Immature natural killer cell (primary cell): ENCODE measurements at regions not wholly inside any gene's neighbourhood (a gene's known extent, or its start where the extent isn't known, plus 50 kb on each side); places are given as distances from the start of the nearest gene placed in this dataset.

ENCODE experiments used
- DNase-seq, 3 donors: peaks; one replicate each; pipeline ENCODE4 v3.0.0; 2022; ENCODE audit warnings: mixed read lengths in 1 of 3
- H3K27ac Mint-ChIP-seq, 6 donors: one replicate each; pipeline ENCODE4 v1.8.0; 2020; ENCODE audit warnings: mixed read lengths in 6 of 6, mild to moderate bottlenecking in 5 of 6, inconsistent platforms in 4 of 6, moderate library complexity in 3 of 6
- H3K27me3 Mint-ChIP-seq, 3 donors: one replicate each; pipeline ENCODE4 v1.8.0; 2020 to 2021; ENCODE audit warnings: low read depth in 3 of 3, mild to moderate bottlenecking in 3 of 3, mixed read lengths in 3 of 3, moderate library complexity in 3 of 3, inconsistent platforms in 1 of 3
- H3K36me3 Mint-ChIP-seq, 3 donors: one replicate each; pipeline ENCODE4 v1.8.0; 2020; ENCODE audit warnings: mixed read lengths in 3 of 3, inconsistent platforms in 2 of 3, mild to moderate bottlenecking in 2 of 3
- H3K4me1 Mint-ChIP-seq, 2 donors: one replicate each; pipeline ENCODE4 v1.8.0; 2020; ENCODE audit warnings: inconsistent platforms in 2 of 2, mild to moderate bottlenecking in 2 of 2, mixed read lengths in 2 of 2, moderate library complexity in 1 of 2
- H3K4me3 Mint-ChIP-seq, 5 donors: one replicate each; pipeline ENCODE4 v1.8.0; 2020; ENCODE audit warnings: mild to moderate bottlenecking in 5 of 5, mixed read lengths in 5 of 5, inconsistent platforms in 3 of 5, moderate library complexity in 3 of 5
- H3K9me3 Mint-ChIP-seq, 6 donors: one replicate each; pipeline ENCODE4 v1.8.0; 2020; ENCODE audit warnings: mild to moderate bottlenecking in 6 of 6, mixed read lengths in 6 of 6, inconsistent platforms in 4 of 6, moderate library complexity in 3 of 6

GRCh38 chr20:57043669-57044268 is 222.7 kb downstream of the BMP7 start:
- Mint-ChIP-seq H3K4me3 (no peak overlapping the region), H3K27ac (no peak overlapping the region), H3K9me3 (no peaks in the 10 kb centered on the region), H3K36me3 (no peaks in the 10 kb centered on the region), H3K27me3 (peaks cover 0 to 5% (median 4%) of the 10 kb centered on the region in 3 donors), H3K4me1 (no peaks in the 10 kb centered on the region)
- no peak for DNase-seq

- Mint-ChIP-seq H3K27ac (no peak overlapping the region), H3K4me1 (no peaks in the 10 kb centered on the region), H3K27me3 (peaks cover 0 to 5% (median 4%) of the 10 kb centered on the region in 3 donors), H3K4me3 (no peak overlapping the region), H3K9me3 (no peaks in the 10 kb centered on the region), H3K36me3 (no peaks in the 10 kb centered on the region)
- DNase-seq: no peak
These were observed 219.0 kb downstream of the BMP7 start for GRCh38 chr20:57047281-57048026.

- Mint-ChIP-seq H3K27ac (no peak overlapping the region), H3K27me3 (peaks cover 0 to 3% (median 3%) of the 10 kb centered on the region in 3 donors), H3K9me3 (no peaks in the 10 kb centered on the region), H3K36me3 (no peaks in the 10 kb centered on the region), H3K4me1 (no peaks in the 10 kb centered on the region), H3K4me3 (no peak overlapping the region)
- no peak for DNase-seq
These were observed 218.2 kb downstream of the BMP7 start for GRCh38 chr20:57048027-57048869.

- DNase-seq: no peak
- no peak overlapping the region for H3K27ac Mint-ChIP-seq
- H3K27me3 Mint-ChIP-seq: peaks cover 0 to 3% (median 1%) of the 10 kb centered on the region in 3 donors
- H3K36me3 Mint-ChIP-seq: no peaks in the 10 kb centered on the region
- no peaks in the 10 kb centered on the region for H3K4me1 Mint-ChIP-seq
- no peak overlapping the region for H3K4me3 Mint-ChIP-seq
- H3K9me3 Mint-ChIP-seq: no peaks in the 10 kb centered on the region
These were observed 217.1 kb downstream of the BMP7 start for GRCh38 chr20:57049296-57049695.

- no peak overlapping the region for H3K27ac Mint-ChIP-seq
- DNase-seq: no peak
- no peaks in the 10 kb centered on the region for H3K9me3 Mint-ChIP-seq
- H3K27me3 Mint-ChIP-seq: peaks cover 0 to 2% (median 1%) of the 10 kb centered on the region in 3 donors
- no peaks in the 10 kb centered on the region for H3K36me3 Mint-ChIP-seq
- H3K4me3 Mint-ChIP-seq: no peak overlapping the region
- no peaks in the 10 kb centered on the region for H3K4me1 Mint-ChIP-seq
These were observed 215.3 kb downstream of the BMP7 start for GRCh38 chr20:57051096-57051495.

GRCh38 chr20:57053067-57053466 is 213.4 kb downstream of the BMP7 start:
- H3K27ac Mint-ChIP-seq: peak overlapping the region in 1 of 6 donors; percentile 4
- no peak for DNase-seq
- peaks cover 0 to 2% (median 1%) of the 10 kb centered on the region in 3 donors for H3K27me3 Mint-ChIP-seq
- no peaks in the 10 kb centered on the region for H3K36me3 Mint-ChIP-seq
- no peaks in the 10 kb centered on the region for H3K4me1 Mint-ChIP-seq
- no peak overlapping the region for H3K4me3 Mint-ChIP-seq
- no peaks in the 10 kb centered on the region for H3K9me3 Mint-ChIP-seq

- H3K36me3 Mint-ChIP-seq: no peaks in the 10 kb centered on the region
- no peak overlapping the region for H3K4me3 Mint-ChIP-seq
- peaks cover 0 to 2% (median 0%) of the 10 kb centered on the region in 3 donors for H3K27me3 Mint-ChIP-seq
- no peaks in the 10 kb centered on the region for H3K9me3 Mint-ChIP-seq
- no peak for DNase-seq
- H3K4me1 Mint-ChIP-seq: no peaks in the 10 kb centered on the region
- no peak overlapping the region for H3K27ac Mint-ChIP-seq
These were observed 212.5 kb downstream of the BMP7 start for GRCh38 chr20:57053793-57054552.

- H3K4me1 Mint-ChIP-seq: no peaks in the 10 kb centered on the region
- H3K4me3 Mint-ChIP-seq: no peak overlapping the region
- no peak overlapping the region for H3K27ac Mint-ChIP-seq
- H3K36me3 Mint-ChIP-seq: no peaks in the 10 kb centered on the region
- DNase-seq: no peak
- no peaks in the 10 kb centered on the region for H3K9me3 Mint-ChIP-seq
- H3K27me3 Mint-ChIP-seq: peaks cover 0 to 2% (median 0%) of the 10 kb centered on the region in 3 donors
These were observed 211.1 kb downstream of the BMP7 start for GRCh38 chr20:57055345-57055744.

GRCh38 chr20:57056651-57057050 is 209.8 kb downstream of the BMP7 start:
- no peaks in the 10 kb centered on the region for H3K4me1 Mint-ChIP-seq
- H3K36me3 Mint-ChIP-seq: no peaks in the 10 kb centered on the region
- H3K4me3 Mint-ChIP-seq: no peak overlapping the region
- peaks cover 0 to 2% (median 0%) of the 10 kb centered on the region in 3 donors for H3K27me3 Mint-ChIP-seq
- H3K9me3 Mint-ChIP-seq: no peaks in the 10 kb centered on the region
- DNase-seq: no peak
- no peak overlapping the region for H3K27ac Mint-ChIP-seq

GRCh38 chr20:57059055-57059596 is 207.3 kb downstream of the BMP7 start:
- no peak for DNase-seq
- Mint-ChIP-seq H3K27ac (no peak overlapping the region), H3K4me1 (no peaks in the 10 kb centered on the region), H3K4me3 (peak overlapping the region in 1 of 5 donors; percentile 3), H3K27me3 (no peaks in the 10 kb centered on the region), H3K36me3 (no peaks in the 10 kb centered on the region), H3K9me3 (no peaks in the 10 kb centered on the region)

GRCh38 chr20:57060407-57061050 is 205.9 kb downstream of the BMP7 start:
- Mint-ChIP-seq H3K4me3 (no peak overlapping the region), H3K4me1 (no peaks in the 10 kb centered on the region), H3K27me3 (no peaks in the 10 kb centered on the region), H3K27ac (no peak overlapping the region), H3K36me3 (no peaks in the 10 kb centered on the region), H3K9me3 (no peaks in the 10 kb centered on the region)
- DNase-seq: no peak

- H3K4me1 Mint-ChIP-seq: no peaks in the 10 kb centered on the region
- DNase-seq: no peak
- H3K27ac Mint-ChIP-seq: no peak overlapping the region
- H3K4me3 Mint-ChIP-seq: no peak overlapping the region
- H3K36me3 Mint-ChIP-seq: no peaks in the 10 kb centered on the region
- no peaks in the 10 kb centered on the region for H3K9me3 Mint-ChIP-seq
- H3K27me3 Mint-ChIP-seq: no peaks in the 10 kb centered on the region
These were observed 205.2 kb downstream of the BMP7 start for GRCh38 chr20:57061051-57061900.
